HG03097 (cell line): ENCODE measurements at regions not wholly inside any gene's neighbourhood (a gene's known extent, or its start where the extent isn't known, plus 50 kb on each side); places are given as distances from the start of the nearest gene placed in this dataset.

Source experiments
- ATAC-seq: cut with Tn5 transposase; IDR thresholded peaks from one replicate; pipeline ENCODE4 v1.9.1; 2021; ENCODE audit not compliant: unreplicated experiment, low FRiP score

DNA sequence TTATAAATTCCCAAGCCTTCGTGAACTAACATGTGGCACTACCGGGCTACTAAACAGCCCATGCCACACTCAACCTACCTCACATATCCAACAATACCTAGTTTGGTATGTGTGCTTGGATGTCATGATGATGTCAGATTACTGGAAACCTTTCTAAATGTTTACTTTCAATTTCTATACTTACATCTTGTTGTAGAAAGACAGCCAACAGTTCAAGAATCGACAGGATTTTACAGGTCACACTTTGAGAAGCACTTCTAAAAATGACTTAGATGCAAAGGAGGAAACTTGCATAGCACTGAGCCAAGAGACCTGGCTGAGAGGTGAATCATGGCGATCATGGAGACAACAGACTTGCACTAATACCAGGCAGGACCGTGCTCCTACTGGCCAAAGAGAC is 209.9 kb downstream of the COL4A1 start:
- ATAC-seq: no peak

DNA sequence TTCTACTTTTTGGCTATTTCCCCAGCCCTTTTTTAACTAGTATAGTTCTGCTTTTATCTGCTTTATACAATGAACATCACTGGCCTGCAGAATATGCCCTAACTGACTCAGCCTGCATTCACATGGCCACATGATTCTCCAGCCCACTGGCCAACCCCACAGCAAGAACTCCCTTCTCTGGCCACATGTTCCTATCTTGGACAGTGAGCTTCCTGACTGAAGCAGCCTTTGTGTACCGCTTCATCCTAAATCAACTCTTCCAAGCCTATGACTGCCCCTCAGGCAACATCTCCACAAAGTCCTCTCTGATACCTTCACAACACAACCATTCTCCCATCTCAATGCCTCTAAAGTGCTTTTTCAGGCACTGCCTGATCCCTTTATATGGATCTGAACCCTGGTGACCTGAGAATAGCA is 214.1 kb downstream of the COL4A1 start:
- no peak for ATAC-seq

DNA sequence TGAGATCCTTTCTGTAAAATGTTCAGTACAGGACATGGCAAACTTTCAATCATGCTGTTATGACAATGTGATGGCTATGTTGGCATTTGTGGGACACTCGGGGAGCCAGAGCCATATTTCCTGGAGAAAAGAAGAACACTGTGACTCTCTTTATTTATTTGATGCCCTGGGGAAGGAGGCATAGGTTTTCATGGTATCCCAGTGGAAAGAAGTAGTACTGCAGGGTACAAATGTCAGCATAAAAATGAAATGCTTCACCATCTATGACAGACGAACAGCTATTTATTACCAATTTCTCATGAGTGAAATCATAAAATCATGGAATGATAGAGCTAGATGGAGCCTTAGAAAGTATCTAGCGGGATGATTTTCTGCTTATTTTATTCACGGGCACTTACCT is 217.1 kb downstream of the COL4A1 start:
- ATAC-seq: no peak

GRCh38 chr13:110089100-110089499 is 217.9 kb downstream of the COL4A1 start:
- ATAC-seq: no peak

DNA sequence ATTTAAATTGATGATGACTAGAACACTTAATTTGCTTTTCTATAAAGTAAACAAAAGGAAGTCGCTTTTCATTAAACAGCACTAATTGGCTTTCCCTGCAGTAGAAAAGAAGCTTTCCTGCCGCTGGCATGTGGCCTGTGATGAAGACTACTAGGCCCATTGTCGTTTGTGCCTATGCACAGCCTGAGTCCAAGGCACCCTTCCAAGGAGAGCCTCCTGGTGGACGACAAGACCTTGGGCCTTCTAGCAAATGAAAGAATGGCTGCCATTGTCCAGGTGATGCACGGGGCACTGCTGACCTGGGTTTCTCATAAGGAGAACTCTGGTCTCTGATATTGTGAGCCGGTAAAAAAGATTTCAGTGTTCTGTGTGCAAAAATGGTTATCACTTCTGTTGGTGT is 233.0 kb downstream of the COL4A1 start:
- ATAC-seq: no peak

GRCh38 chr13:110070511-110071120 is 236.3 kb downstream of the COL4A1 start:
- ATAC-seq: no peak

DNA sequence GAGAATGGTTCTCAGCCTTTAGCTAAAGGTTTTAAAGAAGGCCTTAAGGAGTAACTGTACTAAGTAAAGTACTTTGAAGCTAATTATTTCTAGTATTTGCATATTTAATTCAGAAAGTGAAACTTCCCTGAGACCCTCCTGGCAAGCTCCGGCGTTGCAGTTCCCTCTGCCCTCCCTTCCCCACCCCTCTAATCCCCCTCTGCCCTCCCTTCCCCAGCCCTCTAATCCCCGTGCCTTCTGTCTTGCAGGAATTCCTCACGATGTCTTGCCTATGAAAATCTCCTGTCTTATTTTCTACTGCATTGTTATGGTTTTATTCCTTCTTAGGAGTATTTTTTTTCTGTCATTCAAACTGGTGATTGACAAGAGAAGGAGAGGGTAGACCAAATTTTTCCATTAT is 236.9 kb downstream of the COL4A1 start:
- ATAC-seq: no peak

DNA sequence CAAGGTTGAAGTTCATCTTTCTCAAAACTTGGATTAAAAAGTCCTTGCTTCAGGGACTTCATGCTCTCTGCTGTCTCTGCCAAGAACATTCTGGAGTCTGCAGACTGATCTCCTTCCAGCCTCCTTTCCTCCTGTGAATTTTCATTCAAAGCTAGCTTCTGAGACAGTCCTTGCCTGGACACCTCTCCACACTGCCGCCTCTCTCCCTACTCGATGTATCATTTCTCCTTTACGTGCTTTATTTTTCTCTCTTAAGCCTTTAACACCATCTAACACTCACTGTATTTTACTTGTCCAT is 238.8 kb downstream of the COL4A1 start:
- no peak for ATAC-seq

GRCh38 chr13:110067355-110068175 is 239.4 kb downstream of the COL4A1 start:
- ATAC-seq: no peak

DNA sequence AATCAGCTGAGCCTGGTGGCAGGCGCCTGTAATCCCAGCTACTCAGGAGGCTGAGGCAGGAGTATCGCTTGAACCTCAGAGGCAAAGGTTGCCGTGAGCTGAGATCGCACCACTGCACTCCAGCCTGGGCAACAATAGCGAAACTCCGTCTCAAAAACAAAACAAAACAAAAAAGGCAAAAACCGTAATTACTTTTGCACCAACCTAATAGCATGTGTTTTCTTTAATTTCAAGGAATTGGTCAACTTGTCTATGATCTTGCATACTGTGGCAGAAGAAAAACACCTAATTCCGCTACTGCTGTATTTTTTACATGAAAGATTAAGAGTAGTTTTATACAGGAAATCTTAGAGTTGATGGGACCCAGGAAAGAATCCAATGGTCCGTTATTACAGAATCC is 241.2 kb downstream of the COL4A1 start:
- ATAC-seq: no peak

DNA sequence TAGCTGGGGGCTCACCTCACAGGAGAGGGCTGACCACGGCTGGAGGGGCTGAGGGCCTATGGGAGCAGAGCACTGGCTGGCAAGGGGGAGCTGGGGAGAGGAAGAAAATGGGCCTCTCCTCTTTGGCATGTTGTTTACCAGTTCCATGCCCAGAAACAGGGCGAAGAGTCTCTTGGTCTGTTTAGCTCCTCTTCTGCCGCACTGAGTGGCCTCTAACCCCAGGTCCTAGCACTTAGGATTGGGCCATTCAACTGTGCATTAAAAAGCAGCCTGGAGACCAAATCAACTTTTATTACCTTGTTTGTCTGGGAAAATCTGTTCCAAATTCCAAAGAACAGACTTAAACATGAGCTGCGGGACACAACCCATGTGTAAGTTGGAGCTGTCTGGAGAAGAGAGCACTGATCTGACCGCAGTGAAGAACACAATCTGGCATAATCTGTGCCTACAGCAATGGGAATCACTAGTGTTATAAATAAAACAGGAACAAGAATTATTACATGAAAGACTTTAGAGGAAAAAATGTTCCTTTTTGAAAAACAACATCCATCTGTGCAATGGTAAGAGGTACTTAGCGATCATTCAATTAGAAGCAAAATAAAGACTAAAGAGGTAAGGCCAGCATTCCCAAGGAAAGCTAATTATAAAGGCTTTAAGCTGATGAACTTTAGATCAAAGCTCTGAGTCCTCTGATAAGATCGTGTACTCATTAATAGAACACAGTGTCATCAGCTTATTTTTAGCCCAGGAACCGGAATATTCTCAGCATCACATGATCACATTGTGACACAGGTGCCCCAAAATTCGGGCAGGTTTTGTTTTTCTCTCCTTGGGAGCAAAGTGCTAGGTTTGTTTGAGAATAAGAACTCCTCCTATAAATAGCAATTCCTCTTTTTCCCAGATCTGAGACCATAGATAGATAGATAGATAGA is 243.2 kb downstream of the COL4A1 start:
- no peak for ATAC-seq

DNA sequence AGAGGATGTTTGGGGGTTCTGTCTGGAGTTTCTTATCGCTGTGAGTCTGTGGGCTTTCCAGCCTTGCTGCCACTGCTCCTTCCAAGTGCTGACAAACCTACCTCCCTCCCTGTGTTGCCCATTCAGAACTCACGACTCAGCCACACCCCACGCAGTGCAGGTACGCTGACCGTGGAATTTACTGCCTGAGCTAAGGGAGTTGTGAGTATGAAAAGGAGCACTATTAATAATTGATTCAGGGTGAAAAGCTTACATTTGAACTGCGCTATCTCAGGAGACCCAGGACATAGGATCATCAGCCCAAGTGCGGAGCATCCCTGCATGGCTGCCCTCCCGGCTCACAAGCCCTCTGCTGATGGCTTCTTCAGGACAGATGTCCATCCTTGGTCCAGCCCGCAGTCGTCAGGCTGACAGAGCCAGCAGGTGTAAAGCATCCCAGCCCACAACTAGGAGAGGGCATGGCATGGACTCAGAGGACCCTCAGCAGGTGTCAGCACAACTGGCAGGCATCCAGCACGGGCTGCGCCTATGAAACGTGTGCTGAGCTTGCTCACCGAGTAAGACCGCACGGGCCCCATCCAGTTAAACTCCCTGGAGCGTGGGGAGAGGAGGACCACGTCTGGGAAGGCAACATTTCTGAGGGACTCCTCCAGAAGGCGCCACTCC is 244.0 kb downstream of the COL4A1 start:
- ATAC-seq: no peak

- ATAC-seq: no peak
Measured at GRCh38 chr13:110062077-110062776, 244.7 kb downstream of the COL4A1 start.

- ATAC-seq: no peak
Measured at GRCh38 chr13:110061270-110061669, 245.7 kb downstream of the COL4A1 start.

DNA sequence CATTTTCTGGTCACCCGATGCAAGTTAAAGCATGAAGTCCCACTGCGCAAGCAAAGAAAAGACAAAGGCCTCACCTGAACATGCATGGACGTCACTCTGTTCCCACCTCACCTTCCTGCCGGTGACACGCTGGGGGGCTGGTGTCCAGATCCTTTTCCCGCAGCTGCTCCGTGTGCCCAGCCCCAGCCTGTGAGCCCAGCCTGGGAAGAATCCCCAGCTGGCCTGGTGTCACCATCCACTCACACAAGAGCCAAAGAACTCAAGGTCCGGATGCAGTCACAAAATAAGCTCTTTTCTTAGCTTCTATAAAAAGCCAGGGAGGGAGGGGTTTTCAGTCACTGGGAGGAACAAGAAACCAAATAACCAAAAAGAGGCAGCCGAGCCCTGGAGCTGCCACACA is 249.9 kb downstream of the COL4A1 start:
- no peak for ATAC-seq

DNA sequence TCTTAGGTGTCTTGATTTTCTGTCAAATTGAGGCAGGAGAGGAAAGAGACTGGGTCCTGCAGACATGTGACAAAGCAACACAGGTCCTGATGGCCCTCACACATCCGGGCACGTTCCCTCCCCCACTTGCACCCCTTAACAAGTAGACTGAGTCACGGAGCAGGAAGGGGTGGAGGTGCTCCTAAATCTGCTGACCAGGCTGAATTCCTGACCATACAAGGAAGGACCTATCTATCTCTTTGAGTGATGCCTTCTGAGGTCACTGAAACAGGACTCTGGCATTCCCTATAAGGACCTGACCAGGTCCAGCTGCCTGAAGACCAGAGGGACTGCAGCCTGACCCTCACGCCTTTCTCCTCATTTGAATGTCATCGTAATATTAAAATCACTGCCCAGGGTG is 250.3 kb downstream of the COL4A1 start:
- ATAC-seq: no peak

- ATAC-seq: no peak
Measured at GRCh38 chr13:110055089-110055488, 251.9 kb downstream of the COL4A1 start.

DNA sequence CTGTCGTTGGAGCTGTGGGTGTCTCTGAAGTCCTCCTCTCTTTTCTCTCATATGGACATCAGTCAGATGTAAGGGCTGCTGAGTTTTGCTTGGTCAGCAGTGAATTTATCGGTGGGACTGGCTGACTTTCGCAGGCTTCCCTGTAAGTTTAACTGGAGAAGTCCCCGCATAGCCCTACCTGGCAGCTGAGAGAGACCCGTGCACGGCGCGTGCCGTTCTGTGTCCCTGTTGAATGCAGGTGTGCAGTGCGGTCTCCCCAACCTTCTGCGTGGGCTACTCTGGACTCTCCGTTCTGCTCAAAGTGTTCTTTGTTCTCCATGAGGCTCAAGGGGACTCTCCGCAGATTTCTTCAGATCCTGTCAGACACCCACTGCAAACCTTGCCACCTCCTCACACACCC is 252.9 kb downstream of the COL4A1 start:
- ATAC-seq: no peak

DNA sequence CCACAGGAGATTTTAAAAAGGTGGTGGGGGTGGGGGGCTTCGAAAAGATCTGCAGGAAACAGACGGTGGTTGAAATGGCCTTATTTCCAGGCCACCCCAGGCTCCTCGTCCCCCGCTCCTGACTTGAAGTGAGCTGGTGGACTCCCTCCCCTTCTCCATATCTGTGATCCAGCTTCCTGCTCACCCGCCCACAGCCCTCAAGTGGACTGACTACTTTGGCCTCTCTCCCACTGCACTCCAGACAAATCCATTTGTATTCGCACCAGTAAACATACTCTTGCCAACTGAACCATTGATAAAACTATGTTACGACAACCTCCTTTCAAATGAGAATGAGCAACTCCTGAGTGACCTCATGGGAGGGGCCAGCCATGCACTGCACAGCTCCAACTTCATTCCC is 259.5 kb downstream of the COL4A1 start:
- no peak for ATAC-seq

DNA sequence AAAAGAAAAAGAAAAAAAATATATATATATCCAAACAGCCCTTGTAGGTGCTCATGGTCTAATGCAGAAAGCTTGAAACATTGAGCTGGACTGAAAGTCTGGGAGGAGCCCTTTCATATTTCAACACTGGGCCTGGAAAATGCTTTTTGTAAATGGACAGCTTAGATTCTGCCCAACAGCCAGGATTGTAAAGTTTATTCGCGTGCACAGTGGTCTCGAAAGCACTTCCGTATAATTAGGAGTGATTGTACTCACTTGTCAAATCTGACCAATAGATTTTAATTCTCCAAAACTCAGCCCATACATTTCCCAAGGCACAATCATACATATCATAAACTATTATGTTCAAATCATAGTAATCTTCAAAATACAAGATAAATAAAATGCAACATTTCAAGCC is 260.1 kb downstream of the COL4A1 start:
- ATAC-seq: no peak
